HG03457 (cell line): ENCODE measurements at regions not wholly inside any gene's neighbourhood (a gene's known extent, or its start where the extent isn't known, plus 50 kb on each side); places are given as distances from the start of the nearest gene placed in this dataset.
"Not testable (repeated sequence)": the region's sequence is repeated elsewhere in the genome, so short reads cannot be mapped to it uniquely, and the experiment has no call there.

Experiments
- ATAC-seq: cut with Tn5 transposase; IDR thresholded peaks from one replicate; pipeline ENCODE4 v1.9.1; 2021; ENCODE audit warnings: moderate number of reproducible peaks; ENCODE audit not compliant: unreplicated experiment

- no peak for ATAC-seq
Observed at GRCh38 chr1:218900615-218901014, 273.1 kb upstream of the LYPLAL1 start.

- no peak for ATAC-seq
Observed at GRCh38 chr1:218904416-218904815, 269.3 kb upstream of the LYPLAL1 start.

GRCh38 chr1:218916720-218917119, 257.0 kb upstream of the LYPLAL1 start:
- ATAC-seq, result no peak

DNA sequence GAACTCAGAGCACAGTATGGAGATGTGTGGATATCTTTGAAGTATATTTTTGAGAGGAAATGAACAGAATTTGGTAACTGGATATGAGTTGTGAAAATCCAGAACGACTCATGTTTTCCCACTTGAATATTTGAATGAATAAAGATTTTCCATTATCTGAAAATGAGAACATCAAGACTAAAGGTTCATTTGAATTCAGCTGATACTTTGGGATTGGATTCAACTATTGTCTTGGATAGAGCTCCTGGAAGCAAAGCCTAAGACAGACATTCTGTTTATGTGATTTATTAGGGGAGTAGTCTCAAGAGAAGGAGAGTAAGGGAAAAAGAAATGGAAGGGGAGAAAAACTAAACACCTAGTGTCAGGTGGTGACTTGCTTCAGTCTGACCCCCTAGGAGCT, 256.0 kb upstream of the LYPLAL1 start:
- ATAC-seq, result no peak

DNA sequence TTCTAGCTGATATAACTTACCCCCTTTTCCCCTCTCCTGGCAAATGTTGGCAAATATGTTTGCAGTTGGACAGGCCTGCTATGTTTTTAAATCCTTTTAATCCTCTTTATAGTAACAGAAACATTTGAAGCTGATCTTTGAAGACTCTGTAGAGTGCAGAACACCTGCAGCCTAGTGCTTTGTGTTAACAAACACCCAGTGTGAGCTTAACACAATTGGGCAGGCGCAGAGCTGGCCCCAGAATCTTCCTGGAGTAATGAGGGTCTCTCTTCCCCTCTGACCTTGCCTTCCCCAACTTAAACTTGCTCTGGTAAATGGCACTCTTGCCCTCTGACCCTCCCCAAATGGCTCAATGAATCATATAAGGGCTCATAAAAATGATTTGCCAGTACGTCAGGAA, 247.9 kb upstream of the LYPLAL1 start:
- ATAC-seq, result no peak

GRCh38 chr1:218926631-218927030, 247.0 kb upstream of the LYPLAL1 start:
- ATAC-seq, result no peak

GRCh38 chr1:218930000-218930399, 243.7 kb upstream of the LYPLAL1 start:
- no peak for ATAC-seq

- no peak for ATAC-seq
Observed at GRCh38 chr1:218930472-218931241, 243.0 kb upstream of the LYPLAL1 start.

DNA sequence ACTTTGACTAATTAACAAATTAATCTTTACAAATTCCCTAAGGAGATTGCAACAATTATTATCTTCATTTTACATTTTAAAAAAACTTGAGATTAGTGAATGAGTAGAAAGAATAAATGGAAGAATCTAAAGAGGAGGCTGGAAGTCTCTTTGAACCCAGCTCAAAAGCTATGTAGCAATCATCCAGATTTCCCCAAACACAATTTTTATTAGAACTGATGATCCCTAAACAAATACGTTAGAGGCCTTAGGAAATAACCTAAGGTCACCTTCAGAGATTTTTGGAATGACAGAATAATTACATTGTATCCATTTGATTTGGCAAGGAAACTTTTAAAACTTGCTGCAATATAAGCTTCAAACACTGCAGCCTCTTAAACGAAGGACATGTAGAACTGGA, 242.4 kb upstream of the LYPLAL1 start:
- no peak for ATAC-seq

GRCh38 chr1:218933513-218933912, 240.2 kb upstream of the LYPLAL1 start:
- no peak for ATAC-seq

DNA sequence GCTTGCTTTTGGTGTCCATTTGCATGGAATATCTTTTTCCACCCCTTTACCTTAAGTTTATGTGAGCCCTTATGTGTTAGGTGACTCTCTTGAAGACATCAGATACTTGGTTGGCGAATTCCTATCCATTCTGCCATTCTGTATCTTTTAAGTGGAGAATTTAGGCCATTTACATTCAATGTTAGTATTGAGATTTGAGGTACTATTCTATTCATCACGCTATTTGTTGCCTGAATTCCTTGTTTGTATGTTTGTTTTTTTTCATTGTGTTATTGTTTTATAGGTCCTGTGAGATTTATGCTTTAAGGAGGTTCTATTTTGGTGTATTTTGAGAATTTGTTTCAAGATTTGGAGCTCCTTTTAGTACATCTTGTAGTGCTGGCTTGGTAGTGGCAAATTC, 238.3 kb upstream of the LYPLAL1 start:
- not testable (repeated sequence) for ATAC-seq

DNA sequence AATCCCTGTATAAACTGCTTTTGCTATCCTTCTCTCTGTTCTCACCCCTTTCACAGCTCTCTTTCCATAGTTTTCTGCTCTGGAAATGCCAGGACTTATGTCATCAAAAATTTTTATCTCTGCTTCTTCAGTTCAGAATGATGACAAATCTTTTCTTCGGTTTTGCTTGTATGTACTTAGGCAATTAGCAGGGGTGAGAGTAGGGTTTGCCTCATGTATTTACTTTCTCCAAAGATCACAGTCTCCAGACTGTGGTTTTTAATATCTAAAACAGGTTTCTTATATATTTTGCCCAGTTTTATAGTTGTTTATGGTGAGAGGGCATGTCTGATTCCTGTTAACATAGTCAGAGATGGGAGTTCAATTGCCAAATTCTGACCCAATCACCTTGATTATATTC, 235.4 kb upstream of the LYPLAL1 start:
- no peak for ATAC-seq

- no peak for ATAC-seq
Observed at GRCh38 chr1:218939095-218939494, 234.6 kb upstream of the LYPLAL1 start.

- no peak for ATAC-seq
Observed at GRCh38 chr1:218942431-218942830, 231.2 kb upstream of the LYPLAL1 start.

- ATAC-seq, result no peak
Observed at GRCh38 chr1:218943371-218943770, 230.3 kb upstream of the LYPLAL1 start.

GRCh38 chr1:218945050-218945449, 228.6 kb upstream of the LYPLAL1 start:
- ATAC-seq, result no peak

- ATAC-seq, result no peak
Observed at GRCh38 chr1:218946147-218946546, 227.5 kb upstream of the LYPLAL1 start.

- no peak for ATAC-seq
Observed at GRCh38 chr1:218948446-218948845, 225.2 kb upstream of the LYPLAL1 start.

DNA sequence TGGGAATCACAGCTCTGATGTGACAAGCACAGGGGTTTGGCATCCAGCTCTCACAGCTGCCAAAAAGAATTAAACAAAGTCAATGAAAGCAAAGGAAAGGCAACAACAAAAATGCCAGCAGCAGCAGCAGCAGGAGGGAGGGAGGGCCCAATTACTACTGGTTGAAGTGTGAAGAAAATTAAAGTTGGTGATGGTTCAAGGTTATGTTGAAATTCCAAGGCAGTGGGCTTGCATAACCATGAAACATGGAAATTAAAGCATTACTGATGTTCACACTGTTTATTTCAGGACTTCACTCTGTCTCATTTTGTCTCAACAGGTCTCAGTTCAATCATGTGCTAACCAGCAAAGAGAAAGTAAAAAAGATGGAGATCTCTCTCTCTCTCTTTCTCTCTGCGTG, 220.3 kb upstream of the LYPLAL1 start:
- no peak for ATAC-seq

DNA sequence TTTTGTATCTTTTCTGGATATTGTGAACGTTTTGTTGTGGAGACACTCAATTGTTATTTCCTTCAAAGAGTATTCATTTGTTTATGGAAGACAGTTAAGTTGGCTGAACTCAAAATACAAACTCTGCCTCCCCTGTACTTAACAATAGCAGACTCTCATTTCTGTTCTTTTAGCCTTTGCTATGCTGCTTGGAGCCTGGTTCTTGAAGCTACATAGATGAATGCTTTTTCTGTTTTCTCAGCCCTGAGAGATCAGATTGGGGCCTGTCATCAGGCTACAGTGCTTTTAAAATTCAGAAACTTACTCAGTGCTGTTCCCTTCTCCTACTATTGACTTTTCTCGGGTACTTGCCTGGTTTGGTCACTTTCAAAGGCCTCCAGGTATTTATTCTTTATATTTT, 215.7 kb upstream of the LYPLAL1 start:
- no peak for ATAC-seq

GRCh38 chr1:218959784-218960183, 213.9 kb upstream of the LYPLAL1 start:
- ATAC-seq, result no peak

DNA sequence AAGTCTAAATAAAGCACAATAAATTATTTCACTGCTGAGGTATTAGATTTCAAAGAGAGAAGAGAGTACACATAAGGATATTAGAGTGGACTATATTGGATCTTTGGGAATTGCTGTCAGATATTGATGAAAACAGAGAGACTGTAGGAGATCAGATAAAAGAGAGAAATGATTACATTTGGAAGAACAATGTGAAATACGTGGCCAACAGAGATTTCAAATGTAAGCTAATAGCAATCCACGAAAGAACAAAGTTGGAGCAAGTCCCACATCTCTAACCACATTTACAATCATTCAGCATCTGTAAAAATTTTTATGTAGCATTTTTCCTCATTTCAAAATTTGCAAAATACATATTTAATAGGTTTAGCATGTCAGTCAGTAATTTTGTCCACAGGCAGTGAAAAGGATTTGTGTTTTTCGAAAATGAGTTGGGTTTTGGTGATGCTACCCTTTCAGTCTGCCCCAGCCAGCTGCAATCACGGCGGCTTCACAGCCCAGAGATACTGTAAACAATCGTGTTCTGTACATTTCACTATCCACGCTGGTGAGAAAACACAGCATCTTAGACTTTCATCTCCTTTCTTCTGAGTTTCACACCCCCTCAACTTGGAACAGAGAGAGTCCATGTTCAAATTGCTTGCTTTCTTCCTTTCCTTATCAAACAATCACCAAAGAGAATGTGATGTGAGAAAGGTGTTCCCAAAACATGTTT, 209.1 kb upstream of the LYPLAL1 start:
- no peak for ATAC-seq

DNA sequence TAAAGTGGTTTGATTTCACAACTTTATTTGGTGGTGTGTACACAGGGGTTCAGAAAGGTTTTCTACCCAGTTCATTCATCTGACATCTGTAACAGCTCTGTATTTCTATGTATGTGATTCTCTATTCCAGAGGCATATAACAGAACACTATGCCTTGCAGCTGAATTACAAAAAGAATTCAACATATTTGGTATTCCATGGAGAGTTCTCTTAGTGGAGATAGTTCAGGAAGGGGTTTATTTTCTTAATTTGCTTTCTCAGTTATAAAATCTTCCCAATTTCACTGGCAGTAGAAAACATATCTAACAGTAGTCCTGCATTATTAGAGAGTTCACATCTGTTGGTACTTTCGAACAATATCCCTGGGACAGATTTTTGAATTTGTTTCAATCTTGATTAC, 207.9 kb upstream of the LYPLAL1 start:
- ATAC-seq, result no peak
